ENCODE measurements at regions not wholly inside any gene's neighbourhood (a gene's known extent, or its start where the extent isn't known, plus 50 kb on each side); places are given as distances from the start of the nearest gene placed in this dataset.

- DNase-seq (ENCODE audit: insufficient read length, low spot score) (no peak), FAIRE-seq (no peak)
Observed at GRCh38 chr5:129821477-129822131, 73.7 kb downstream of the MINAR2 start.

GRCh38 chr5:129830288-129830687 lies 74.0 kb upstream of the CHSY3 start:
- FAIRE-seq = no peak
- DNase-seq (ENCODE audit: insufficient read length, low spot score) = no peak

GRCh38 chr5:129836321-129836720 lies 67.9 kb upstream of the CHSY3 start:
- no peak for FAIRE-seq
- no peak for DNase-seq (ENCODE audit: insufficient read length, low spot score)

GRCh38 chr5:129844764-129845163 lies 59.5 kb upstream of the CHSY3 start:
- no peak for DNase-seq (ENCODE audit: insufficient read length, low spot score)
- no peak for FAIRE-seq

GRCh38 chr5:129852747-129853352 lies 51.4 kb upstream of the CHSY3 start:
- DNase-seq (ENCODE audit: insufficient read length, low spot score) (peak; percentile 22), FAIRE-seq (peak; percentile 90)

GRCh38 chr5:129853588-129853987 lies 50.7 kb upstream of the CHSY3 start:
- FAIRE-seq (no peak), DNase-seq (ENCODE audit: insufficient read length, low spot score) (no peak)

Data from GM19239 (cell line).